Superior temporal gyrus (tissue), 1 donor: ENCODE measurements at regions not wholly inside any gene's neighbourhood (a gene's known extent, or its start where the extent isn't known, plus 50 kb on each side); places are given as distances from the start of the nearest gene placed in this dataset.
A peak's percentile ranks its signal among the peaks of the same experiment; 100 is the strongest.
"Not testable (repeated sequence)": the region's sequence is repeated elsewhere in the genome, so short reads cannot be mapped to it uniquely, and the experiment has no call there.

Experiments used
- DNase-seq: peaks from one replicate; pipeline ENCODE4 v3.0.0-alpha.2; 2016; ENCODE audit errors: extremely low spot score

- DNase-seq, result no peak
These were observed 298.6 kb downstream of the C6orf118 start for GRCh38 chr6:165010556-165011535.

GRCh38 chr6:165008971-165009370 is 300.4 kb downstream of the C6orf118 start:
- DNase-seq, result no peak

- DNase-seq, result no peak
These were observed 306.5 kb downstream of the C6orf118 start for GRCh38 chr6:165002866-165003265.

- DNase-seq, result no peak
These were observed 307.0 kb downstream of the C6orf118 start for GRCh38 chr6:165002358-165002757.

GRCh38 chr6:165001502-165002157 is 307.8 kb downstream of the C6orf118 start:
- no peak for DNase-seq

- DNase-seq, result no peak
These were observed 311.1 kb downstream of the C6orf118 start for GRCh38 chr6:164998297-164998696.

- DNase-seq, result no peak
These were observed 312.6 kb downstream of the C6orf118 start for GRCh38 chr6:164996838-164997237.

GRCh38 chr6:164991573-164991972 is 317.8 kb downstream of the C6orf118 start:
- no peak for DNase-seq

- no peak for DNase-seq
These were observed 318.5 kb downstream of the C6orf118 start for GRCh38 chr6:164990901-164991300.

GRCh38 chr6:164982389-164982788 is 327.0 kb downstream of the C6orf118 start:
- no peak for DNase-seq

- no peak for DNase-seq
These were observed 342.3 kb downstream of the C6orf118 start for GRCh38 chr6:164967102-164967501.

- no peak for DNase-seq
These were observed 346.6 kb downstream of the C6orf118 start for GRCh38 chr6:164962805-164963204.

- peak; percentile 14 for DNase-seq
These were observed 362.2 kb downstream of the C6orf118 start for GRCh38 chr6:164947164-164947563.

GRCh38 chr6:164942271-164942670 is 367.1 kb downstream of the C6orf118 start:
- DNase-seq, result no peak

GRCh38 chr6:164933238-164933794 is 376.1 kb downstream of the C6orf118 start:
- not testable (repeated sequence) for DNase-seq

- peak; percentile 49 for DNase-seq
These were observed 379.9 kb downstream of the C6orf118 start for GRCh38 chr6:164929408-164929977.

GRCh38 chr6:164928728-164929407 is 380.5 kb downstream of the C6orf118 start:
- DNase-seq, result no peak

GRCh38 chr6:164928057-164928727 is 381.2 kb downstream of the C6orf118 start:
- peak; percentile 75 for DNase-seq

GRCh38 chr6:164927288-164928056 is 381.9 kb downstream of the C6orf118 start:
- peak; percentile 90 for DNase-seq

GRCh38 chr6:164926686-164927085 is 382.7 kb downstream of the C6orf118 start:
- DNase-seq, result peak; percentile 79
